Liver (tissue), 3 donors: ENCODE measurements at regions not wholly inside any gene's neighbourhood (a gene's known extent, or its start where the extent isn't known, plus 50 kb on each side); places are given as distances from the start of the nearest gene placed in this dataset.

Source experiments
- FOXA1 ChIP-seq: IDR thresholded peaks from 2 replicates; pipeline ENCODE4 v1.6.1; 2016; ENCODE audit warnings: antibody characterized with exemption
- FOXA2 ChIP-seq: IDR thresholded peaks from 2 replicates; pipeline ENCODE4 v1.6.1; 2016; ENCODE audit warnings: antibody characterized with exemption
- GABPA ChIP-seq, 2 donors: IDR thresholded peaks in 1 of 2; conservative IDR thresholded peaks in 1 of 2; 2 replicates each; pipeline ENCODE4 v1.6.1; 2016; ENCODE audit warnings: antibody characterized with exemption in 2 of 2, mild to moderate bottlenecking in 1 of 2, moderate library complexity in 1 of 2
- JUND ChIP-seq, 2 donors: IDR thresholded peaks; 2 replicates each; pipeline ENCODE4 v1.6.1; 2016; ENCODE audit warnings: antibody characterized with exemption in 2 of 2
- RAD21 ChIP-seq, 2 donors: IDR thresholded peaks; 2 replicates each; pipeline ENCODE4 v1.6.1; 2016; ENCODE audit warnings: antibody characterized with exemption in 2 of 2, mild to moderate bottlenecking in 2 of 2
- RXRA ChIP-seq, 2 donors: IDR thresholded peaks; 2 replicates each; pipeline ENCODE4 v1.6.1; 2017 to 2018; ENCODE audit warnings: antibody characterized with exemption in 2 of 2, mild to moderate bottlenecking in 1 of 2
- SP1 ChIP-seq: IDR thresholded peaks from 2 replicates; pipeline ENCODE4 v1.6.1; 2018; ENCODE audit warnings: antibody characterized with exemption, mild to moderate bottlenecking
- TAF1 ChIP-seq: conservative IDR thresholded peaks from 2 replicates; pipeline ENCODE4 v1.6.1; 2016; ENCODE audit warnings: antibody characterized with exemption, mild to moderate bottlenecking
- YY1 ChIP-seq: IDR thresholded peaks from 2 replicates; pipeline ENCODE4 v1.6.1; 2016; ENCODE audit warnings: antibody characterized with exemption, mild to moderate bottlenecking
- ZBTB33 ChIP-seq: IDR thresholded peaks from 2 replicates; pipeline ENCODE4 v1.6.1; 2016; ENCODE audit warnings: antibody characterized with exemption
- TF ChIP-seq, protein P1 (sequence below): fragments of 150-350 bp; IDR thresholded peaks from 2 replicates; pipeline ENCODE4 v1.5.1; 2017; ENCODE audit warnings: improper control_type of control experiment, low read depth, low read length; ENCODE audit not compliant: missing input control
- TF ChIP-seq, protein P2 (sequence below): IDR thresholded peaks from 2 replicates; pipeline ENCODE4 v1.6.1; 2016; ENCODE audit warnings: antibody characterized with exemption, mild to moderate bottlenecking
- TF ChIP-seq, protein P3 (sequence below): IDR thresholded peaks from 2 replicates; pipeline ENCODE4 v1.6.1; 2016; ENCODE audit warnings: antibody characterized with exemption
- donor health status: healthy.
- donor health status: healthy.

GRCh38 chr4:138790706-138791340, 224.8 kb upstream of the NOCT start:
- TF ChIP-seq, protein P1, sequence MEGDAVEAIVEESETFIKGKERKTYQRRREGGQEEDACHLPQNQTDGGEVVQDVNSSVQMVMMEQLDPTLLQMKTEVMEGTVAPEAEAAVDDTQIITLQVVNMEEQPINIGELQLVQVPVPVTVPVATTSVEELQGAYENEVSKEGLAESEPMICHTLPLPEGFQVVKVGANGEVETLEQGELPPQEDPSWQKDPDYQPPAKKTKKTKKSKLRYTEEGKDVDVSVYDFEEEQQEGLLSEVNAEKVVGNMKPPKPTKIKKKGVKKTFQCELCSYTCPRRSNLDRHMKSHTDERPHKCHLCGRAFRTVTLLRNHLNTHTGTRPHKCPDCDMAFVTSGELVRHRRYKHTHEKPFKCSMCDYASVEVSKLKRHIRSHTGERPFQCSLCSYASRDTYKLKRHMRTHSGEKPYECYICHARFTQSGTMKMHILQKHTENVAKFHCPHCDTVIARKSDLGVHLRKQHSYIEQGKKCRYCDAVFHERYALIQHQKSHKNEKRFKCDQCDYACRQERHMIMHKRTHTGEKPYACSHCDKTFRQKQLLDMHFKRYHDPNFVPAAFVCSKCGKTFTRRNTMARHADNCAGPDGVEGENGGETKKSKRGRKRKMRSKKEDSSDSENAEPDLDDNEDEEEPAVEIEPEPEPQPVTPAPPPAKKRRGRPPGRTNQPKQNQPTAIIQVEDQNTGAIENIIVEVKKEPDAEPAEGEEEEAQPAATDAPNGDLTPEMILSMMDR = no peak
- TF ChIP-seq, protein P2, sequence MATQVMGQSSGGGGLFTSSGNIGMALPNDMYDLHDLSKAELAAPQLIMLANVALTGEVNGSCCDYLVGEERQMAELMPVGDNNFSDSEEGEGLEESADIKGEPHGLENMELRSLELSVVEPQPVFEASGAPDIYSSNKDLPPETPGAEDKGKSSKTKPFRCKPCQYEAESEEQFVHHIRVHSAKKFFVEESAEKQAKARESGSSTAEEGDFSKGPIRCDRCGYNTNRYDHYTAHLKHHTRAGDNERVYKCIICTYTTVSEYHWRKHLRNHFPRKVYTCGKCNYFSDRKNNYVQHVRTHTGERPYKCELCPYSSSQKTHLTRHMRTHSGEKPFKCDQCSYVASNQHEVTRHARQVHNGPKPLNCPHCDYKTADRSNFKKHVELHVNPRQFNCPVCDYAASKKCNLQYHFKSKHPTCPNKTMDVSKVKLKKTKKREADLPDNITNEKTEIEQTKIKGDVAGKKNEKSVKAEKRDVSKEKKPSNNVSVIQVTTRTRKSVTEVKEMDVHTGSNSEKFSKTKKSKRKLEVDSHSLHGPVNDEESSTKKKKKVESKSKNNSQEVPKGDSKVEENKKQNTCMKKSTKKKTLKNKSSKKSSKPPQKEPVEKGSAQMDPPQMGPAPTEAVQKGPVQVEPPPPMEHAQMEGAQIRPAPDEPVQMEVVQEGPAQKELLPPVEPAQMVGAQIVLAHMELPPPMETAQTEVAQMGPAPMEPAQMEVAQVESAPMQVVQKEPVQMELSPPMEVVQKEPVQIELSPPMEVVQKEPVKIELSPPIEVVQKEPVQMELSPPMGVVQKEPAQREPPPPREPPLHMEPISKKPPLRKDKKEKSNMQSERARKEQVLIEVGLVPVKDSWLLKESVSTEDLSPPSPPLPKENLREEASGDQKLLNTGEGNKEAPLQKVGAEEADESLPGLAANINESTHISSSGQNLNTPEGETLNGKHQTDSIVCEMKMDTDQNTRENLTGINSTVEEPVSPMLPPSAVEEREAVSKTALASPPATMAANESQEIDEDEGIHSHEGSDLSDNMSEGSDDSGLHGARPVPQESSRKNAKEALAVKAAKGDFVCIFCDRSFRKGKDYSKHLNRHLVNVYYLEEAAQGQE = no peak
- TF ChIP-seq YY1 = no peak
- TF ChIP-seq GABPA (IDR thresholded peaks at IDR 0.05 in 1 of 2, conservative IDR thresholded peaks at IDR 0.05 in 1 of 2) = no peak
- TF ChIP-seq TAF1 = no peak
- TF ChIP-seq RXRA (IDR thresholded peaks at IDR 0.05) = no peak
- no peak for TF ChIP-seq ZBTB33
- no peak for TF ChIP-seq JUND (IDR thresholded peaks at IDR 0.05)
- TF ChIP-seq, protein P3, sequence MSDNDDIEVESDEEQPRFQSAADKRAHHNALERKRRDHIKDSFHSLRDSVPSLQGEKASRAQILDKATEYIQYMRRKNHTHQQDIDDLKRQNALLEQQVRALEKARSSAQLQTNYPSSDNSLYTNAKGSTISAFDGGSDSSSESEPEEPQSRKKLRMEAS = no peak
- TF ChIP-seq FOXA1 = no peak
- TF ChIP-seq RAD21 (IDR thresholded peaks at IDR 0.05) = no peak
- TF ChIP-seq FOXA2 = no peak
- TF ChIP-seq SP1 = no peak
